ENCODE measurements at regions not wholly inside any gene's neighbourhood (a gene's known extent, or its start where the extent isn't known, plus 50 kb on each side); places are given as distances from the start of the nearest gene placed in this dataset.
"Not testable (repeated sequence)": the region's sequence is repeated elsewhere in the genome, so short reads cannot be mapped to it uniquely, and the experiment has no call there.

DNA sequence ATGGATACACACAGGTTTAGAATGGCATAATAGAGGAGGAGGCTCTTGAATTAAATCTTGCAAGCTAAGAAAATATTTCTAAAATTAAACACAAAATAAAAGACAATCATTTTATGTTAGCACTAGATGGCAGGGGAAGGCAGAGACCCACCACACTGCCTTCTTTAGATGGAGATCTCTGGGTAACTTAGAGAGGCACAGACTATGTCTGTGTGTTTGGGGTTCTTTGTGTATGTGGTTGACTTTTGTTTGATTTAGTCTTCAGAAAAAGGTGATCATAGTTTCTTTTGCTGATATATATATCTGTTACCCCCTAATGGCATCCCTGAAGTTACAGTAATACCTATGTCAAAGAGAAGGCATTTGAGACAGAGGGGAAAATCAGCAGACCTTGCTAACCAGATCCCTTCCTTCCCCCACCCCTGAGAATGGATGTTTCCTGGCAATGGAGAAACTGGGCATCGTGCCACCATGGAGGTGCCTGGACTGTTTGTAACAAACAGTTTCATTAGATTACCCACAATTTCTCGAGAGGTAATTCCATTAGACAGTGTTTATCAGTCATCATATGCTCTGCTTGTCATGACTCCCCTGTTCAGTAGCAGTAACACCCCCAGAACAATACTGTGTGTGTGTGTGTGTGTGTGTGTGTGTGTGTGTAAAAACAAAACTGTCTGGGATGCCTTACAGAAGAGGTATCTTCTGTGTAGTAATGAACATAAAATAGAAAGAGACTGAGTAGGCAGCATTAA is 228.3 kb upstream of the DEPDC1 start:
- Mint-ChIP-seq H3K4me3 (no peak overlapping the region), H3K27me3 (no peaks in the 10 kb centered on the region), H3K36me3 (ENCODE audit: low read depth) (no peaks in the 10 kb centered on the region), H3K9me3 (peaks cover 6% of the 10 kb centered on the region), H3K4me1 (ENCODE audit: low read depth) (no peaks in the 10 kb centered on the region), H3K27ac (no peak overlapping the region)
- no peak overlapping the region for H3K4me3 ChIP-seq (ENCODE audit: low read length)
- intact Hi-C loops (cut with DNase I, micrococcal nuclease), result no loop called here
- no peak overlapping the region for H3K27ac ChIP-seq (ENCODE audit: low read depth in 1 of 2, low read length in 2 of 2)
- CTCF ChIA-PET, result no interaction called here
- no peaks in the 10 kb centered on the region for H3K36me3 ChIP-seq (ENCODE audit: insufficient read depth, low read length)
- H3K27me3 ChIP-seq (ENCODE audit: control insufficient read depth in 1 of 2, insufficient read depth in 2 of 2, low read length in 2 of 2), result no peaks in the 10 kb centered on the region
- POLR2A ChIA-PET, result no interaction called here
- H3K9me3 ChIP-seq (ENCODE audit: control insufficient read depth in 1 of 2, insufficient read depth in 1 of 2, low read length in 2 of 2), result no peaks in the 10 kb centered on the region
- ATAC-seq (ENCODE audit: poor library complexity) (no peak), DNase-seq (no peak)
- no peaks in the 10 kb centered on the region for H3K4me1 ChIP-seq (ENCODE audit: insufficient read depth, low read length)
- TF ChIP-seq, protein P1, sequence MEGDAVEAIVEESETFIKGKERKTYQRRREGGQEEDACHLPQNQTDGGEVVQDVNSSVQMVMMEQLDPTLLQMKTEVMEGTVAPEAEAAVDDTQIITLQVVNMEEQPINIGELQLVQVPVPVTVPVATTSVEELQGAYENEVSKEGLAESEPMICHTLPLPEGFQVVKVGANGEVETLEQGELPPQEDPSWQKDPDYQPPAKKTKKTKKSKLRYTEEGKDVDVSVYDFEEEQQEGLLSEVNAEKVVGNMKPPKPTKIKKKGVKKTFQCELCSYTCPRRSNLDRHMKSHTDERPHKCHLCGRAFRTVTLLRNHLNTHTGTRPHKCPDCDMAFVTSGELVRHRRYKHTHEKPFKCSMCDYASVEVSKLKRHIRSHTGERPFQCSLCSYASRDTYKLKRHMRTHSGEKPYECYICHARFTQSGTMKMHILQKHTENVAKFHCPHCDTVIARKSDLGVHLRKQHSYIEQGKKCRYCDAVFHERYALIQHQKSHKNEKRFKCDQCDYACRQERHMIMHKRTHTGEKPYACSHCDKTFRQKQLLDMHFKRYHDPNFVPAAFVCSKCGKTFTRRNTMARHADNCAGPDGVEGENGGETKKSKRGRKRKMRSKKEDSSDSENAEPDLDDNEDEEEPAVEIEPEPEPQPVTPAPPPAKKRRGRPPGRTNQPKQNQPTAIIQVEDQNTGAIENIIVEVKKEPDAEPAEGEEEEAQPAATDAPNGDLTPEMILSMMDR (IDR thresholded peaks at IDR 0.05), result no peak

DNA sequence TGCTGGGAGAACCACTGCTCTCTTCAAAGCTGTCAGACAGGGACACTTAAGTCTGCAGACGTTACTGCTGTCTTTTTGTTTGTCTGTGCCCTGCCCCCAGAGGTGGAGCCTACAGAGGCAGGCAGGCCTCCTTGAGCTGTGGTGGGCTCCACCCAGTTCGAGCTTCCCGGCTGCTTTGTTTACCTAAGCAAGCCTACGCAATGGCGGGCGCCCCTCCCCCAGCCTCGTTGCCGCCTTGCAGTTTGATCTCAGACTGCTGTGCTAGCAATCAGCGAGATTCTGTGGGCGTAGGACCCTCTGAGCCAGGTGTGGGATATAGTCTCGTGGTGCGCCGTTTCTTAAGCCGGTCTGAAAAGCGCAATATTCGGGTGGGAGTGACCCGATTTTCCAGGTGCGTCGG is 242.6 kb upstream of the DEPDC1 start:
- H3K36me3 ChIP-seq (ENCODE audit: insufficient read depth, low read length); H3K9me3 ChIP-seq (ENCODE audit: control insufficient read depth in 1 of 2, insufficient read depth in 1 of 2, low read length in 2 of 2); H3K4me3 Mint-ChIP-seq; DNase-seq; H3K4me3 ChIP-seq (ENCODE audit: low read length); intact Hi-C loops (cut with DNase I, micrococcal nuclease); ATAC-seq (ENCODE audit: poor library complexity); CTCF ChIA-PET; H3K27me3 Mint-ChIP-seq; H3K4me1 ChIP-seq (ENCODE audit: insufficient read depth, low read length); H3K36me3 Mint-ChIP-seq (ENCODE audit: low read depth); H3K4me1 Mint-ChIP-seq (ENCODE audit: low read depth); H3K27me3 ChIP-seq (ENCODE audit: control insufficient read depth in 1 of 2, insufficient read depth in 2 of 2, low read length in 2 of 2); H3K27ac ChIP-seq (ENCODE audit: low read depth in 1 of 2, low read length in 2 of 2); H3K27ac Mint-ChIP-seq; POLR2A ChIA-PET: not testable (repeated sequence)
- peaks cover 12% of the 10 kb centered on the region for H3K9me3 Mint-ChIP-seq

DNA sequence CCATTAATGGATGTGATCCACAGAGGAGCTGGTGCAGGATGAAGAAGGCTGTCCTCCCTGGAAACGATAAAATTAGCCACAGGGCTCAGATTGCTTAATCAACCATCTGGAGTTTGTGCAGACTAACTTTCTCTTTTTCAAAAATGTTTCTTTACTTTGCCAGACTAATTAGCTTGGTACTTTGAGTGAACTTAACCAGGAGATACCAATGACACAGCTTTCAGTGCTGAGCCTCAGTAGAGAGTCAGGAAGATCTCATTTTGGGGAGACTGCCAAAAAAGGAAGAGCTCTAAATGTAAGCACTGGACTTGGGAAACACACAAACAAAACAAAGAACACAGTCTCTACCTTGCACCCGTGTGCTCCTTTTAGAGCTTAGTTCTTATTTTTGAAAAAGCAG is 248.1 kb upstream of the DEPDC1 start:
- TF ChIP-seq, protein P1 (IDR thresholded peaks at IDR 0.05), result no peak
- Histone ChIP-seq H3K36me3 (ENCODE audit: insufficient read depth, low read length) (no peaks in the 10 kb centered on the region), H3K4me1 (ENCODE audit: insufficient read depth, low read length) (no peaks in the 10 kb centered on the region), H3K27me3 (ENCODE audit: control insufficient read depth in 1 of 2, insufficient read depth in 2 of 2, low read length in 2 of 2) (no peaks in the 10 kb centered on the region), H3K27ac (ENCODE audit: low read depth in 1 of 2, low read length in 2 of 2) (no peak overlapping the region), H3K4me3 (ENCODE audit: low read length) (no peak overlapping the region), H3K9me3 (ENCODE audit: control insufficient read depth in 1 of 2, insufficient read depth in 1 of 2, low read length in 2 of 2) (peaks cover 0 to 9% of the 10 kb centered on the region in 2 experiments)
- Mint-ChIP-seq H3K27me3 (no peaks in the 10 kb centered on the region), H3K9me3 (peaks cover 12% of the 10 kb centered on the region), H3K27ac (no peak overlapping the region), H3K36me3 (ENCODE audit: low read depth) (no peaks in the 10 kb centered on the region), H3K4me1 (ENCODE audit: low read depth) (no peaks in the 10 kb centered on the region), H3K4me3 (no peak overlapping the region)
- ATAC-seq (ENCODE audit: poor library complexity), result no peak
- intact Hi-C loops (cut with DNase I, micrococcal nuclease), result no loop called here
- ChIA-PET CTCF (no interaction called here), POLR2A (no interaction called here)
- no peak for DNase-seq

DNA sequence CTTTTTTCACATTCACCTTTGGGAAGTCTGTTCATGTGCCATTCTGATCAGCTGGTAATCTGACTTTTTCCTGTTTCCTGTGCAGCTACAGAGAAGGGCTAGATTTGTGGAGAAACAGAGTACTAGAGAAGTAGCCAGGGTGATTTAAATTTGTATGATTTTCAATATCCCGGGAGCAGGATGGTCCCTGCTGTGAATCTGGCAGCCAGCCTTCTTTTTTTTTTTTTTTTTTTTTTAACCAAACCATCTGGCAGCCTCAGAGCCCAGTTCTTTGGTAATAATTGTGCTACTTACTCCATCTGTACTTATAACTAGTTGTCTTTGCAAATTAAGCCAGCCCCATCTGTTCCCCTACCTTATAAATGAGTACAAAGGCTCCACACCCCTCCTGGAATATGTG is 248.6 kb upstream of the DEPDC1 start:
- Histone ChIP-seq H3K4me1 (ENCODE audit: insufficient read depth, low read length) (no peaks in the 10 kb centered on the region), H3K36me3 (ENCODE audit: insufficient read depth, low read length) (no peaks in the 10 kb centered on the region), H3K27me3 (ENCODE audit: control insufficient read depth in 1 of 2, insufficient read depth in 2 of 2, low read length in 2 of 2) (no peaks in the 10 kb centered on the region), H3K27ac (ENCODE audit: low read depth in 1 of 2, low read length in 2 of 2) (no peak overlapping the region), H3K4me3 (ENCODE audit: low read length) (no peak overlapping the region), H3K9me3 (ENCODE audit: control insufficient read depth in 1 of 2, insufficient read depth in 1 of 2, low read length in 2 of 2) (peaks cover 0 to 9% of the 10 kb centered on the region in 2 experiments)
- ATAC-seq (ENCODE audit: poor library complexity), result no peak
- TF ChIP-seq, protein P1 (IDR thresholded peaks at IDR 0.05), result no peak
- H3K36me3 Mint-ChIP-seq (ENCODE audit: low read depth), result no peaks in the 10 kb centered on the region
- no peak overlapping the region for H3K4me3 Mint-ChIP-seq
- H3K4me1 Mint-ChIP-seq (ENCODE audit: low read depth), result no peaks in the 10 kb centered on the region
- no peaks in the 10 kb centered on the region for H3K27me3 Mint-ChIP-seq
- DNase-seq, result no peak
- H3K9me3 Mint-ChIP-seq, result peaks cover 12% of the 10 kb centered on the region
- CTCF ChIA-PET, result no interaction called here
- no peak overlapping the region for H3K27ac Mint-ChIP-seq
- intact Hi-C loops (cut with DNase I, micrococcal nuclease), result no loop called here
- POLR2A ChIA-PET, result no interaction called here
